Suprapubic skin (tissue), 4 donors: ENCODE measurements at regions not wholly inside any gene's neighbourhood (a gene's known extent, or its start where the extent isn't known, plus 50 kb on each side); places are given as distances from the start of the nearest gene placed in this dataset.
"Not testable (repeated sequence)": the region's sequence is repeated elsewhere in the genome, so short reads cannot be mapped to it uniquely, and the experiment has no call there.

Experiments
- DNase-seq, 2 donors: peaks; one replicate each; pipeline ENCODE4 v3.0.0-alpha.2; 2019; ENCODE audit warnings: low spot score in 2 of 2
- H3K27ac ChIP-seq: fragments of 200-600 bp; sonication (generic); one replicate; pipeline ENCODE4 v1.5.1; 2019
- H3K27me3 ChIP-seq: fragments of 200-600 bp; sonication (generic); one replicate; pipeline ENCODE4 v1.5.1; 2019
- H3K36me3 ChIP-seq: fragments of 200-600 bp; sonication (generic); one replicate; pipeline ENCODE4 v1.5.1; 2019
- H3K4me1 ChIP-seq: fragments of 200-600 bp; sonication (generic); one replicate; pipeline ENCODE4 v1.5.1; 2019
- H3K4me3 ChIP-seq: fragments of 200-600 bp; sonication (generic); one replicate; pipeline ENCODE4 v1.5.1; 2019; ENCODE audit warnings: mild to moderate bottlenecking
- H3K9me3 ChIP-seq: fragments of 200-600 bp; sonication (generic); one replicate; pipeline ENCODE4 v1.5.1; 2019
- CTCF ChIP-seq, 2 donors: fragments of 200-600 bp in 1 of 2; fragments of 450-650 bp in 1 of 2; sonication (generic) in 1 of 2; IDR thresholded peaks; one replicate each; pipeline ENCODE4 v1.5.1; 2016 to 2019; ENCODE audit warnings: antibody characterized with exemption in 2 of 2, mild to moderate bottlenecking in 1 of 2, moderate library complexity in 1 of 2
- EP300 ChIP-seq: sonication (generic); formaldehyde crosslinking; IDR thresholded peaks from one replicate; pipeline ENCODE4 v1.6.1; 2017; ENCODE audit warnings: antibody characterized with exemption
- POLR2A ChIP-seq, 2 donors: fragments of 450-650 bp; IDR thresholded peaks; one replicate each; pipeline ENCODE4 v1.6.1; 2017; ENCODE audit warnings: antibody characterized with exemption in 2 of 2, mild to moderate bottlenecking in 2 of 2, moderate library complexity in 2 of 2
- POLR2AphosphoS5 ChIP-seq, 3 donors: sonication (generic); formaldehyde crosslinking; IDR thresholded peaks; one replicate each; pipeline ENCODE4 v1.6.1; 2017; ENCODE audit warnings: antibody characterized with exemption in 3 of 3
- WGBS: methylation state at CpG from one replicate; pipeline ENCODE4 v1.1.5; 2018; 5-methylcytosine and 5-hydroxymethylcytosine counted together

GRCh38 chr11:112620621-112621394, 340.4 kb upstream of the NCAM1 start:
- no peaks in the 10 kb centered on the region for H3K9me3 ChIP-seq
- H3K4me1 ChIP-seq, result no peaks in the 10 kb centered on the region
- DNase-seq, result no peak
- no peaks in the 10 kb centered on the region for H3K36me3 ChIP-seq
- H3K27ac ChIP-seq, result no peak overlapping the region
- WGBS, result 58% methylated on average over 7 of the region's 7 CpGs
- H3K27me3 ChIP-seq, result peaks cover 4% of the 10 kb centered on the region
- no peak overlapping the region for H3K4me3 ChIP-seq
- TF ChIP-seq CTCF (IDR thresholded peaks at IDR 0.05) (no peak), POLR2AphosphoS5 (IDR thresholded peaks at IDR 0.05) (no peak), EP300 (no peak), POLR2A (IDR thresholded peaks at IDR 0.05) (no peak)

GRCh38 chr11:112623057-112623456, 338.2 kb upstream of the NCAM1 start:
- WGBS, result 64% methylated on average over 1 of the region's 1 CpG
- Histone ChIP-seq H3K4me3 (no peak overlapping the region), H3K4me1 (no peaks in the 10 kb centered on the region), H3K36me3 (no peaks in the 10 kb centered on the region), H3K27me3 (peaks cover 4% of the 10 kb centered on the region), H3K27ac (no peak overlapping the region), H3K9me3 (no peaks in the 10 kb centered on the region)
- no peak for DNase-seq
- TF ChIP-seq POLR2AphosphoS5 (IDR thresholded peaks at IDR 0.05) (no peak), CTCF (IDR thresholded peaks at IDR 0.05) (no peak), POLR2A (IDR thresholded peaks at IDR 0.05) (no peak), EP300 (no peak)

- H3K9me3 ChIP-seq, result no peaks in the 10 kb centered on the region
- 60% methylated on average over 4 of the region's 4 CpGs for WGBS
- H3K27me3 ChIP-seq, result peaks cover 4% of the 10 kb centered on the region
- no peak overlapping the region for H3K27ac ChIP-seq
- H3K36me3 ChIP-seq, result no peaks in the 10 kb centered on the region
- TF ChIP-seq POLR2AphosphoS5 (IDR thresholded peaks at IDR 0.05) (no peak), POLR2A (IDR thresholded peaks at IDR 0.05) (no peak), CTCF (IDR thresholded peaks at IDR 0.05) (no peak), EP300 (no peak)
- no peak overlapping the region for H3K4me3 ChIP-seq
- H3K4me1 ChIP-seq, result no peaks in the 10 kb centered on the region
- no peak for DNase-seq
Observed at GRCh38 chr11:112624431-112624830, 336.8 kb upstream of the NCAM1 start.

GRCh38 chr11:112624971-112625370, 336.2 kb upstream of the NCAM1 start:
- not testable (repeated sequence) for H3K27ac ChIP-seq, H3K36me3 ChIP-seq, H3K27me3 ChIP-seq, DNase-seq, H3K9me3 ChIP-seq, H3K4me1 ChIP-seq, H3K4me3 ChIP-seq
- 56% methylated on average over 2 of the region's 2 CpGs for WGBS

GRCh38 chr11:112625814-112626213, 335.4 kb upstream of the NCAM1 start:
- no peak for DNase-seq
- Histone ChIP-seq H3K4me1 (no peaks in the 10 kb centered on the region), H3K27me3 (peaks cover 4% of the 10 kb centered on the region), H3K27ac (no peak overlapping the region), H3K9me3 (no peaks in the 10 kb centered on the region), H3K36me3 (no peaks in the 10 kb centered on the region), H3K4me3 (no peak overlapping the region)
- WGBS, result 87% methylated on average over 3 of the region's 3 CpGs
- TF ChIP-seq POLR2AphosphoS5 (IDR thresholded peaks at IDR 0.05) (no peak), EP300 (no peak), CTCF (IDR thresholded peaks at IDR 0.05) (no peak), POLR2A (IDR thresholded peaks at IDR 0.05) (no peak)

GRCh38 chr11:112626731-112627130, 334.5 kb upstream of the NCAM1 start:
- Histone ChIP-seq H3K4me3 (no peak overlapping the region), H3K27ac (no peak overlapping the region), H3K36me3 (no peaks in the 10 kb centered on the region), H3K9me3 (no peaks in the 10 kb centered on the region), H3K4me1 (no peaks in the 10 kb centered on the region), H3K27me3 (peaks cover 4% of the 10 kb centered on the region)
- 68% methylated on average over 1 of the region's 1 CpG for WGBS
- no peak for TF ChIP-seq EP300
- TF ChIP-seq POLR2A (IDR thresholded peaks at IDR 0.05), result no peak
- no peak for TF ChIP-seq POLR2AphosphoS5 (IDR thresholded peaks at IDR 0.05)
- no peak for TF ChIP-seq CTCF (IDR thresholded peaks at IDR 0.05)
- no peak for DNase-seq
